ENCODE measurements at regions not wholly inside any gene's neighbourhood (a gene's known extent, or its start where the extent isn't known, plus 50 kb on each side); places are given as distances from the start of the nearest gene placed in this dataset.
"Not testable (repeated sequence)": the region's sequence is repeated elsewhere in the genome, so short reads cannot be mapped to it uniquely, and the experiment has no call there.

DNA sequence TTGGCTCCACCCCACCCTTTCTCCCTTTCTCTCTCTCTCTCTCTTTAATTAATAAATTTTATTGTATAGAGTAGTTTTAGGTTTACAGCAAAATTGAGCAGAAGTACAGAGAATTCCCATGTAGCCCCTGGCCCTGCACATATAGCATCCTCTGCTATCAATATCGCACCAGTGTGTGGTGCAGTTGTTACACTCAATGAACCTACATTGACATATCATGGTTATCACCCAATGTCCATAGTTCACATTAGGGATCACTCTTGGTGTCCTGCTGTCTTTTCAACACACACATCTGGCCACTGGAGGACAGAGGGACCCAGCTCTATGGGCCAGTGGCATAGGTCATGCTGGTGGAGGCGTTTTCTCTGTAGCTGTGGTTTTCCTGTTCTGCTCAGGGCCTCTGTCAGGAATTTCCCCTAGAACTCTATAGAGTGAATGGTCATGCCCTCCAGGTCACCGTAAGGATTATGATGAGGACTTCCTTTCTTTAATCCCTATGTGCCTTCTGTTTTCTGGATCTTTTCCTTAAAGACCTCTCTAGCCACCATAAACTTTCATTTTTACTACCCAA, 98.2 kb upstream of the NAV2 start:
- Histone ChIP-seq H3K9me3 (ENCODE audit: low read length) (peaks cover 4% of the 10 kb centered on the region), H3K4me3 (ENCODE audit: low read length) (no peak overlapping the region), H3K4me1 (ENCODE audit: insufficient read depth, low read length) (no peaks in the 10 kb centered on the region), H3K36me3 (ENCODE audit: insufficient read depth, low read length) (no peaks in the 10 kb centered on the region), H2AFZ (ENCODE audit: low read depth, low read length) (no peak overlapping the region), H3K27me3 (ENCODE audit: insufficient read depth, low read length) (no peaks in the 10 kb centered on the region)

DNA sequence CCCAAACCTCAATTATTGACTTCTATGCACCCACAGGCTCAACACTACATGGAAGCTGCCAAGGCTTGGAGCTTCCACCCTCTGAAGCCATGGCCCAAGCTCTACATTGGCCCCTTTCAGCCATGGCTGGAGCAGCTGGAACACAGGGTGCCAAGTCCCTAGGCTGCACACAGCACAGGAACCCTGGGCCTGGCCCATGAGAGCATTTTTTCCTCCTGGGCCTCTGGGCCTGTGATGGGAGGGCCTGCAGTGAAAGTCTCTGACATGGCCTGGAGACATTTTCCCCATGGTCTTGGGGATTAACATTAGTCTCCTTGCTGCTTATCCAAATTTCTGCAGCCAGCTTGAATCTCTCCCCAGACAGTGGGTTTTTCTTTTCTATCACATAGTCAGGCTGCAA, 100.6 kb upstream of the NAV2 start:
- H3K27me3 ChIP-seq (ENCODE audit: insufficient read depth, low read length); H3K36me3 ChIP-seq (ENCODE audit: insufficient read depth, low read length); H2AFZ ChIP-seq (ENCODE audit: low read depth, low read length); H3K4me1 ChIP-seq (ENCODE audit: insufficient read depth, low read length); H3K4me3 ChIP-seq (ENCODE audit: low read length); H3K9me3 ChIP-seq (ENCODE audit: low read length): not testable (repeated sequence)

GRCh38 chr11:19607656-19608360, 104.8 kb upstream of the NAV2 start:
- H2AFZ ChIP-seq (ENCODE audit: low read depth, low read length): no peak overlapping the region
- no peaks in the 10 kb centered on the region for H3K36me3 ChIP-seq (ENCODE audit: insufficient read depth, low read length)
- no peaks in the 10 kb centered on the region for H3K4me1 ChIP-seq (ENCODE audit: insufficient read depth, low read length)
- H3K27me3 ChIP-seq (ENCODE audit: insufficient read depth, low read length): no peaks in the 10 kb centered on the region
- no peak overlapping the region for H3K4me3 ChIP-seq (ENCODE audit: low read length)
- peaks cover 2% of the 10 kb centered on the region for H3K9me3 ChIP-seq (ENCODE audit: low read length)

GRCh38 chr11:19606856-19607655, 105.6 kb upstream of the NAV2 start:
- no peak overlapping the region for H3K4me3 ChIP-seq (ENCODE audit: low read length)
- no peaks in the 10 kb centered on the region for H3K4me1 ChIP-seq (ENCODE audit: insufficient read depth, low read length)
- no peaks in the 10 kb centered on the region for H3K36me3 ChIP-seq (ENCODE audit: insufficient read depth, low read length)
- H2AFZ ChIP-seq (ENCODE audit: low read depth, low read length): no peak overlapping the region
- H3K9me3 ChIP-seq (ENCODE audit: low read length): peaks cover 2% of the 10 kb centered on the region
- no peaks in the 10 kb centered on the region for H3K27me3 ChIP-seq (ENCODE audit: insufficient read depth, low read length)

DNA sequence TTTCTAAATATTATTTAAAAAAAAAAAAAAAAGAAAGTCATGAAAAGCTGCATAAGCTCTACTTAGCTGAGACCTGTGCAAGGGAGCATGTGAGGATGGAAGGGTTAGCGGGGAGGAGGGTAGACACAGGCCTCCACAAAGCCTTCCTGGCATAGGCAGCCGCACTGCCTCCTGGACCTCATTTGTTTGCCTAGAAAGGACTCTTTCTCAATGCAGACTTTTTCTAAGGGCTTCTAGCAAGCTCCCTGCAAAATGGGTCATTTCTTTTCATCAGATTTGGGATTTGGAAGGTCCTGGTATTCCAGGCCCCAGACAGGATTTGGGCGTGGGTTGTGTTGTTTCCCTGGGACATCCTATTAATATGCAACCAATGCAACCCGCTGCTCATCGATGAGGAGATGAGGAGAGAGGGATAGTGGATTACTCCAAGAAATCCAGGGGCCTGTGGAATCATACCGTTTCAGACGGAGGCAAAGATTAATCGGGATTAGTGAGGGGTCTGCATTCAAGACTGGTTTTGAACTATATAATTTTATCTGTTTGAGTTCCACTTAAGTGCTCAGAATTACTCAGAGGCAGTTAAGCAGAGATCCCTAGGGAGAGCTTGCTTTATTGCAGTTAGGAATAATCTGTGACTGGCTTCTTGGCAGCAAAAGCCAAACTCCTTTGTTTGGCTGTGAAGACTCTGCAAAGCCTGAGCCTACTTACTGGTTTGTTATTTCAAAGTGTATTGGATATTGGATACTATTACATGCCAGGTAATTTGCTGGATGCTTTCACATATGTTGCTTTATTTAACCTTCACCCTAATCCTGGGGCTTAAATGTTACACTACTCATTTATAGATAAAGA, 106.9 kb upstream of the NAV2 start:
- H2AFZ ChIP-seq (ENCODE audit: low read depth, low read length): no peak overlapping the region
- H3K4me1 ChIP-seq (ENCODE audit: insufficient read depth, low read length): no peaks in the 10 kb centered on the region
- H3K27me3 ChIP-seq (ENCODE audit: insufficient read depth, low read length): no peaks in the 10 kb centered on the region
- no peak overlapping the region for H3K4me3 ChIP-seq (ENCODE audit: low read length)
- no peaks in the 10 kb centered on the region for H3K36me3 ChIP-seq (ENCODE audit: insufficient read depth, low read length)
- H3K9me3 ChIP-seq (ENCODE audit: low read length): peaks cover 2% of the 10 kb centered on the region

GRCh38 chr11:19604679-19605375, 107.8 kb upstream of the NAV2 start:
- Histone ChIP-seq H3K27me3 (ENCODE audit: insufficient read depth, low read length) (no peaks in the 10 kb centered on the region), H3K9me3 (ENCODE audit: low read length) (peaks cover 2% of the 10 kb centered on the region), H3K4me3 (ENCODE audit: low read length) (no peak overlapping the region), H3K36me3 (ENCODE audit: insufficient read depth, low read length) (no peaks in the 10 kb centered on the region), H2AFZ (ENCODE audit: low read depth, low read length) (no peak overlapping the region), H3K4me1 (ENCODE audit: insufficient read depth, low read length) (no peaks in the 10 kb centered on the region)

GRCh38 chr11:19603771-19604170, 108.9 kb upstream of the NAV2 start:
- peaks cover 2% of the 10 kb centered on the region for H3K9me3 ChIP-seq (ENCODE audit: low read length)
- H3K4me1 ChIP-seq (ENCODE audit: insufficient read depth, low read length): peaks cover 4% of the 10 kb centered on the region
- H3K4me3 ChIP-seq (ENCODE audit: low read length): no peak overlapping the region
- no peak overlapping the region for H2AFZ ChIP-seq (ENCODE audit: low read depth, low read length)
- no peaks in the 10 kb centered on the region for H3K36me3 ChIP-seq (ENCODE audit: insufficient read depth, low read length)
- no peaks in the 10 kb centered on the region for H3K27me3 ChIP-seq (ENCODE audit: insufficient read depth, low read length)

DNA sequence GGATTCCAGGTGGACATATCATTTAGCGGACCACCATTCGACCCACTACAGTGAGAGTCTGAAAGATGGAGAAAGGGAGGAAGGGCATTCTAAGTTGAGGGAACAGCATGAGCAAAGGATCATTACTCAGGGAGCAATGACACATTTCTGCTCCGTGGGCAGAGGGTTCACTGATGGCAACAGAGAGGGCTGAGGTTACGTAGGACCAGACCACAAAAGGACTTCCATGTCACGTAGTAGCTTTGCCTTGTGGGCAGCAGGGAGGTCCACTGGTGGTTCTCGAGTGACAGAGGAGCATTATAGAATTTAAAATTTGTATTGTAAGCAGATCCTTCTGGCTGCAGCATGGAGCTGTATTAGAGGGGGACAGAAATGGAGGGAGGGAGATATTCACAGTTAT, 109.7 kb upstream of the NAV2 start:
- Histone ChIP-seq H2AFZ (ENCODE audit: low read depth, low read length) (no peak overlapping the region), H3K9me3 (ENCODE audit: low read length) (peaks cover 2% of the 10 kb centered on the region), H3K27me3 (ENCODE audit: insufficient read depth, low read length) (no peaks in the 10 kb centered on the region), H3K4me3 (ENCODE audit: low read length) (no peak overlapping the region), H3K36me3 (ENCODE audit: insufficient read depth, low read length) (no peaks in the 10 kb centered on the region), H3K4me1 (ENCODE audit: insufficient read depth, low read length) (peaks cover 11% of the 10 kb centered on the region)

- no peaks in the 10 kb centered on the region for H3K36me3 ChIP-seq (ENCODE audit: insufficient read depth, low read length)
- no peak overlapping the region for H3K4me3 ChIP-seq (ENCODE audit: low read length)
- no peaks in the 10 kb centered on the region for H3K27me3 ChIP-seq (ENCODE audit: insufficient read depth, low read length)
These were observed 110.2 kb upstream of the NAV2 start for GRCh38 chr11:19602406-19602805.

DNA sequence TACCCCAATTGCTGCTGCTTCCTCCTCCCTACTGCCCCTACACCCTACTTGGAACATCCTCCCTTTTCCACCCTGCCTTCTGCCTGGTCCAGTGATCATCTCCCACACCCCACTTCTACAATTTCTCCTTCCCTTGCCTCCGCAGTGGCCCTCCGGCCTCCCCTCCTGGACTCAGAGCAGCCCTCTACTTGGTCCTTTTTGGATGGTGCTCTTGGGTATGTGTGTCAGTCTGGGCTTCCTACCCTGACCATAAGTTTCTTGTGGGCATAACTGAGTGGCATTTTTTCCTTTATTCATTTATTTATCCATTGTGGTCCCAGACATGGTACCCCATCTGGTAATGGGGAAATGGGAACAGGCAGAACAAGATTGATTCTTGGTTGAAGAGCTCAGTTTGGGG, 111.4 kb upstream of the NAV2 start:
- peaks cover 12% of the 10 kb centered on the region for H3K4me1 ChIP-seq (ENCODE audit: insufficient read depth, low read length)
- no peak overlapping the region for H3K4me3 ChIP-seq (ENCODE audit: low read length)
- peaks cover 2% of the 10 kb centered on the region for H3K9me3 ChIP-seq (ENCODE audit: low read length)
- H2AFZ ChIP-seq (ENCODE audit: low read depth, low read length): no peak overlapping the region
- no peaks in the 10 kb centered on the region for H3K36me3 ChIP-seq (ENCODE audit: insufficient read depth, low read length)
- H3K27me3 ChIP-seq (ENCODE audit: insufficient read depth, low read length): no peaks in the 10 kb centered on the region

More at GRCh38 chr11:19602406-19602805, 110.2 kb upstream of the NAV2 start:
- Histone ChIP-seq H3K4me1 (ENCODE audit: insufficient read depth, low read length) (peaks cover 12% of the 10 kb centered on the region), H2AFZ (ENCODE audit: low read depth, low read length) (no peak overlapping the region), H3K9me3 (ENCODE audit: low read length) (peaks cover 2% of the 10 kb centered on the region)

- Histone ChIP-seq H3K4me3 (ENCODE audit: low read length) (no peak overlapping the region), H3K9me3 (ENCODE audit: low read length) (peaks cover 2% of the 10 kb centered on the region), H3K36me3 (ENCODE audit: insufficient read depth, low read length) (no peaks in the 10 kb centered on the region), H2AFZ (ENCODE audit: low read depth, low read length) (no peak overlapping the region), H3K4me1 (ENCODE audit: insufficient read depth, low read length) (peaks cover 12% of the 10 kb centered on the region), H3K27me3 (ENCODE audit: insufficient read depth, low read length) (no peaks in the 10 kb centered on the region)
These were observed 113.0 kb upstream of the NAV2 start for GRCh38 chr11:19599681-19600080.

DNA sequence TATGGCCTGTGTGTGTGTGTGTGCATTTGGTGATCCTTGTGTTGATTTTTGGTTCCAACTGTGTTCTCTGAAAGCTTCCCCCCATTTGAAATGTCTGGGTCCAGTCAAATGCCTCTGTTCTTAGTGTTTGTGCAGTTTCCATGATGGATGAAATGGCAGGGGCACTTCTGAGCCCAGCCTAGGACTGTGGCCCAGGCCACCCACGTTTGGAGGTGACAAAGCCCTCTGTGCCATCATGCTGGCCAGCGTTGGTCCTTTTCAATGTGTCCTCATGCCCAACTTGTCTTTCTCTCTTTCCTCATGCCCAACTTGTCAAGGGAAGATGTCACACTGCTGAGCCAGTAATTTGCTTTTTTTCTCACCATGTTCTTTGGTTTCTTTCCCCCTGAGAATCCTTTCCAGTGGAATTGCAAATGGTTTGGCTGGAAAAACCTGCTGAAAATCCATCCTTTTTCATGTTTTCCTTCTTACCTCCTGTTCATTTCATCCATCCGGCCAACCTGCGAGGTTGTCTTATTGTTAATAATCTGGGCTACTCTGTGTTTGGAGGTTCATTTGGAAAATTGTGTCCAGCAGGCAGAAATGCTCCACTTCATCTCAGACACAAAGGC, 113.7 kb upstream of the NAV2 start:
- no peak overlapping the region for H3K4me3 ChIP-seq (ENCODE audit: low read length)
- no peak overlapping the region for H2AFZ ChIP-seq (ENCODE audit: low read depth, low read length)
- H3K4me1 ChIP-seq (ENCODE audit: insufficient read depth, low read length): peaks cover 12% of the 10 kb centered on the region
- no peaks in the 10 kb centered on the region for H3K27me3 ChIP-seq (ENCODE audit: insufficient read depth, low read length)
- no peaks in the 10 kb centered on the region for H3K9me3 ChIP-seq (ENCODE audit: low read length)
- no peaks in the 10 kb centered on the region for H3K36me3 ChIP-seq (ENCODE audit: insufficient read depth, low read length)

Data from neuron (in vitro differentiated cells).